ENCODE measurements at regions not wholly inside any gene's neighbourhood (a gene's known extent, or its start where the extent isn't known, plus 50 kb on each side); places are given as distances from the start of the nearest gene placed in this dataset.

DNA sequence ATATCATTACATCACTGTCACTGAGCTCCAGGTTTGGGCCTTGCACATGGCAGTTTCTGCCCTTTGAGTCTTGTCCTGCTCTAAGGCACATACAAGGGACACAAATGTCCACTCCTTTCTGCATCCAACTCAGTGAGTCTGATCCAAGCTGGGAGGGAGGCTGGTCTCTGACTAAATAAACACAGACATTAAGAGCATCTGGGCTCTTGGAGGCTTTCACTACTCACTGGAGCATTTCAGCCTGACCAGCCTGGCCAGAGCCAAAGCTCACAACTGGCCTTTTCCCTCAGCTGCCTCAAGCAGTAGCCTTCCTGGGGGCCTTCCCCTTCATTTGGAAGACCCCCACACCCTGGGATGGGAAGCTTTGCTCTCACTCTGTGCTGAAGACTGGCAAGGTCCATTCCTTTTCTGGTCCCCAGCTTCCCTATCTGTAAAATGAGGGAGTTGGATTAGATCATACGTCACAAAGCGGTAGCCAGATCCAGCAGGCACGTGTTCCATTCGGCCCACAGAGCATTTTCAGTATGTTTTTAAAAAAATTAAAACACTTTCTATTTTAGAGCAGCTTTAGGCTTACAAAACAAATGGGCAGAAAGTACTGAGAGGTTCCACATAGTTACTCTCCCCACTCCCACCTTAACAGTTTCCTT lies 58.6 kb upstream of the XPA start:
- no peak for TF ChIP-seq CTCF (IDR thresholded peaks at IDR 0.05)
- no peak for ATAC-seq (ENCODE audit: low FRiP score)
- DNase-seq (ENCODE audit: low spot score): no peak

GRCh38 chr9:97756991-97757390 lies 59.9 kb upstream of the XPA start:
- no peak for TF ChIP-seq CTCF (IDR thresholded peaks at IDR 0.05)
- ATAC-seq (ENCODE audit: low FRiP score): no peak
- DNase-seq (ENCODE audit: low spot score): no peak

DNA sequence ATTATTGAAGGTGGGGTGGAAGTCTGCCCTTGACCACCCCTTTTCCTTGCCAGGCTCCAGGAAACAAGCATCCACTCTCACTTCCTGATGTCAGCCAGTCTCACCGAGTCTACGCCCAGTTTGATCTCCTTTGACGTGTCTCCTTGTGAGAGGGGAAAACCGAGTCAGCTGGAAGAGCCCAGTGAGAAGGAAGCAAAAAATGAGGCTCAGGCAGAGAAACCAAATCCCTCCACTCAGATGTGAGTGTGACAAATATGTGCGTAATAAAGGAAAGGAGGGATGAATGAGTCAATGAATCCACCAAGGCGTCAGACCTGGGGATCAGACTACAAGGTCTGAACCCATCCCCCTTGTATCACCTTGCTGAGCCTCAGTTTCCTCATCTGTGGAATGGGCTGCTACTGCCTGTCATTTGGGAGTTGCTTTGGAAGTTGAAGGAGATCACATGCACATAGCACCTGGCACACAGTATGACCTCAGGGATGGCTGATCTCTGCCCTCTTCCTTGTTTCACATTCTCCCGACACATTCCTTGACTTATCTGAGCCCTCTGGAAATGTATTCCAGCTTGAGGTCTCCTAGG lies 61.3 kb upstream of the XPA start:
- ATAC-seq (ENCODE audit: low FRiP score): no peak

GRCh38 chr9:97759581-97760288 lies 62.6 kb upstream of the XPA start:
- TF ChIP-seq CTCF (IDR thresholded peaks at IDR 0.05): no peak
- DNase-seq (ENCODE audit: low spot score) (no peak), ATAC-seq (ENCODE audit: low FRiP score) (peak; percentile 37)

More for the DNA sequence above, 61.3 kb upstream of the XPA start:
- no peak for DNase-seq (ENCODE audit: low spot score)
- no peak for TF ChIP-seq CTCF (IDR thresholded peaks at IDR 0.05)

GRCh38 chr9:97761056-97761598 lies 64.0 kb upstream of the XPA start:
- DNase-seq (ENCODE audit: low spot score) (no peak), ATAC-seq (ENCODE audit: low FRiP score) (no peak)
- no peak for TF ChIP-seq CTCF (IDR thresholded peaks at IDR 0.05)

GRCh38 chr9:97761879-97762278 lies 64.7 kb upstream of the XPA start:
- TF ChIP-seq CTCF (IDR thresholded peaks at IDR 0.05): no peak
- DNase-seq (ENCODE audit: low spot score): no peak
- no peak for ATAC-seq (ENCODE audit: low FRiP score)

All from omental fat pad (tissue), 3 donors.